Transverse colon (tissue), 3 donors: ENCODE measurements at regions not wholly inside any gene's neighbourhood (a gene's known extent, or its start where the extent isn't known, plus 50 kb on each side); places are given as distances from the start of the nearest gene placed in this dataset.

Source experiments
- EP300 ChIP-seq: sonication (generic); formaldehyde crosslinking; IDR thresholded peaks from one replicate; pipeline ENCODE4 v1.6.1; 2017; ENCODE audit warnings: antibody characterized with exemption, low read depth
- POLR2A ChIP-seq: fragments of 450-650 bp; IDR thresholded peaks from one replicate; pipeline ENCODE4 v1.6.1; 2016; ENCODE audit warnings: antibody characterized with exemption, mild to moderate bottlenecking, moderate library complexity
- TF ChIP-seq, protein P1 (sequence below), 5 experiments: fragments of 200-600 bp in 3 of 5; fragments of 450-650 bp in 2 of 5; sonication (generic) in 3 of 5; IDR thresholded peaks; 1 replicate in 2 of 5; 2 replicates in 3 of 5; pipeline ENCODE4 v1.5.1; 2016 to 2017; ENCODE audit warnings: antibody characterized with exemption in 5 of 5, inconsistent platforms in 3 of 5, mild to moderate bottlenecking in 2 of 5, moderate library complexity in 1 of 5

- TF ChIP-seq, protein P1, sequence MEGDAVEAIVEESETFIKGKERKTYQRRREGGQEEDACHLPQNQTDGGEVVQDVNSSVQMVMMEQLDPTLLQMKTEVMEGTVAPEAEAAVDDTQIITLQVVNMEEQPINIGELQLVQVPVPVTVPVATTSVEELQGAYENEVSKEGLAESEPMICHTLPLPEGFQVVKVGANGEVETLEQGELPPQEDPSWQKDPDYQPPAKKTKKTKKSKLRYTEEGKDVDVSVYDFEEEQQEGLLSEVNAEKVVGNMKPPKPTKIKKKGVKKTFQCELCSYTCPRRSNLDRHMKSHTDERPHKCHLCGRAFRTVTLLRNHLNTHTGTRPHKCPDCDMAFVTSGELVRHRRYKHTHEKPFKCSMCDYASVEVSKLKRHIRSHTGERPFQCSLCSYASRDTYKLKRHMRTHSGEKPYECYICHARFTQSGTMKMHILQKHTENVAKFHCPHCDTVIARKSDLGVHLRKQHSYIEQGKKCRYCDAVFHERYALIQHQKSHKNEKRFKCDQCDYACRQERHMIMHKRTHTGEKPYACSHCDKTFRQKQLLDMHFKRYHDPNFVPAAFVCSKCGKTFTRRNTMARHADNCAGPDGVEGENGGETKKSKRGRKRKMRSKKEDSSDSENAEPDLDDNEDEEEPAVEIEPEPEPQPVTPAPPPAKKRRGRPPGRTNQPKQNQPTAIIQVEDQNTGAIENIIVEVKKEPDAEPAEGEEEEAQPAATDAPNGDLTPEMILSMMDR (IDR thresholded peaks at IDR 0.05) = no peak
- TF ChIP-seq EP300 (no peak), POLR2A (no peak)
Measured at GRCh38 chr3:30156586-30157498, 449.6 kb upstream of the TGFBR2 start.
